Lower leg skin (tissue), 3 donors: ENCODE measurements at regions not wholly inside any gene's neighbourhood (a gene's known extent, or its start where the extent isn't known, plus 50 kb on each side); places are given as distances from the start of the nearest gene placed in this dataset.

Experiments used
- CTCF ChIP-seq, 3 donors: fragments of 450-650 bp; IDR thresholded peaks; one replicate each; pipeline ENCODE4 v1.5.1; 2016; ENCODE audit warnings: antibody characterized with exemption in 3 of 3, mild to moderate bottlenecking in 3 of 3, moderate library complexity in 2 of 3
- POLR2A ChIP-seq, 2 donors: fragments of 450-650 bp; IDR thresholded peaks; one replicate each; pipeline ENCODE4 v1.6.1; 2016 to 2017; ENCODE audit warnings: antibody characterized with exemption in 2 of 2, mild to moderate bottlenecking in 1 of 2, moderate library complexity in 1 of 2

GRCh38 chr22:49475253-49475652 lies 352.4 kb downstream of the BRD1 start:
- no peak for TF ChIP-seq CTCF (IDR thresholded peaks at IDR 0.05)
- TF ChIP-seq POLR2A (IDR thresholded peaks at IDR 0.05): no peak
